ENCODE measurements at regions not wholly inside any gene's neighbourhood (a gene's known extent, or its start where the extent isn't known, plus 50 kb on each side); places are given as distances from the start of the nearest gene placed in this dataset.

DNA sequence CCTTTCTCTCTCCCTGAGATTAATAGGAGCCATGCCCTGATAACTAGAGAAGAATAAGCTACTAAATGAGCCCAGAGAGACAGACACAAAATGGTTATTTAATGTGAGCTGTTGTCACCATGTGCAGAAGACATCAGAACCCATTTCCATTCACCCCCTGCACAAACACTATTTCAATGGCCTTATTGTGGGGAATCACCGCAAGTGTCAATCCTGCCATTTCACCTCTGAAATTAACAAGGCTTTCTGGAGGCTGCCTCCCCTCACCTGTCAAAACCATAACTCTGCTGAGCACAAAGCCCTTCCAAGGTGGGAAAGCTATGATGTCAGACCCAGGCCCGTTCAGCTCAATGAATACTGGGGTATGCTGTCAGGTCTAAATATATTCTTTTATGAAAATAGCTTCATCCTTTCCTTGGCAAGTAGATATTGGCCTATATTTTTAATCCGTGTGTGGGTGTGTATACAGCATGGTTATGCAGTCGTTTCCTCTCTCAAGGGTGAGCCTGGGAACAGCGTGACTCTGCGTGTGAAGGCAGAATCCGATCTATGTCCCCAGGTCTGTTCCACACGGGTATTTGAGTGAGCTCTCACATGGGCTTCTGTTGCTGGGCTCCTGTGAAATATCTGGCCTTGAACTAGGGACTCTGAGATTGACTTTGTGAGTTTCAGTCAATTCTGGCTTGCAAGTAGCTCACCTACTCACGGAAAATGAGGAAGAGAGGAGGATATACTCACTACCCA, 266.3 kb downstream of the FBXW7 start:
- no peak for DNase-seq

DNA sequence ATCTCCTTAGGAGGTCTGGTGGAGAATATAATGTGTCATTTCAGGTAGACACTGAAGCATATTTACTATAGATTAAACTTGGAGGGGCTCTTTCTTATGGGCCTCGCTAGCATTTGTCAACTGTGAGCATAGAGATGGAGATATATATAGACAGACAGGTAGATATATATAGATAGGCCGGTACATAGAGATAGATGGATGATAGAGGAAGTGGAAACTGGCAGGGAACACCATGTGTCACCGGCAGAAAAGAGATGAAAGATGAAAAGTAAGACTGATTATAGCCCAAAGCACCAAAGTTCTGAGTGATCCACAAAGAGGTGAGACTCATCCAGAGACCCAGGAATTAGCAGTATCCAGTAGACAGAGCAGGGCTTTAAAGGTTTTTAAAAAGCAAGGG, 268.1 kb downstream of the FBXW7 start:
- no peak for DNase-seq

DNA sequence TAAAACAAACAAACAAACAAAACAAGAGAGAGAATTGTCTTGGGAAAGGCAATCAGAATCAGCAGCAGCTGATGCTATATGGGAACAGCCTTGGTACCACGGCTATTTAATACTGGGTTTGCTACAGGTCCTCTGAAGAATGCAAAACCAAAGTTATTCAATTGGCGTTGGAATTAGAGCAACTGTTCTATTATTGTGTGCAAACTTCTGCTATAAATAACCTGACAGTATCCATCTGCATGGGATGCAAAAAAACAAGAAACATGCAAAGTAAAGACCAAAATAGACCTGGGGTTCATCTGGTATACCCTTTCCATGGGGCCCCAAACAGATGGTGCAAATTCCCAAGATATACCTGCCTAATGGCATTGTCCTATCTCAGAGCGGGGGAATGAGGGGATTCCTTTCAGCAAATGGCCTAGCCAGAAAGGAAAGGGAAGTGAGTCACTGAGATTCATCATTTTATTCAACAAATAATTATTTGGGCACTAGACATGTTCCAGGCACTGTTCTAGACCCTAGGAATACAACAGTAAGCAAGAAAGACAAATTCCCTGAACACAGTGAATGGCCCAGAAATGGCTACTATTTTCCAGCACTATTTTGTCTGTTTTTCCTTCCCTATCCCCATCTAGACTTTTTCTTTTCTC, 268.9 kb downstream of the FBXW7 start:
- DNase-seq: no peak

DNA sequence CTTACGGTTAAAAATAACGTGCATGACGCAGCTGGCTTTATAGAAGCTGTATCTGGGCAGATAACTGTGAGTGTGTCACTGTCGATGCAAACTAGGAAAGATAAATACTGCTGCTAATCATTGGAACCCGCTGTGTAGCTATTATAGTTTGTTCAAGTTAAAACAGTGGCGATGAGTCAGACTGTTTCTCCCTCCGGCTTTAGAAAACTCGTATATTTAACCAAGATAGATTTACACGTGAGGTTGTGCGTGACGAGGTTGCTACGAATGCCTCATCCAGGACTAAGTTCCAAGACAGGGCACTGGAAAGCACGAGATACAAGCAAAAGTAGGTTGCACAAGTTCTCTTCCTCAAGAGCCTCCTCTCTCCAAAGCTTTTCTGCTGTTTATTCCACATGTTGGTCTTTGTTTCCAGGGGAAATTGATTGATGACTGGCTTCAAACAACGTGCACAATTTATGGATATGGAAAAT, 270.7 kb downstream of the FBXW7 start:
- no peak for DNase-seq

DNA sequence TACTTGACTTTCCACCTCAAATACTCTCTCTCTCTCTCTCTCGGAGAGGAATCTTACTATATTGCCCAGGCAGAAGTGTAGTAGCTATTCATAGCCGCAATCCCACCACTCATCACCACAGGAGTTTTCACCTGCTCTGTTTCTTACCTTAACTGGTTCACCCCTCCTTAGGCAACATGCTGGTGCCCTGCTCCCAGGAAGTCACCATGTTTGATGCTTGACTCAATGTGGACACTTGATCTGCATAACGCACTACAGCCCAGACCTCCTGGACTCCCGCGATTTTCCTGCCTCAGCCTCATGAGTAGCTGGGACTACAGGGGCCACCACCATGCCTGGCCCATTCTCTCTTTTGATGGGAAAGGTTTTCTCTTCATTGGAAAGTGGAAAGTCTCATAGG, 271.8 kb downstream of the FBXW7 start:
- no peak for DNase-seq

DNA sequence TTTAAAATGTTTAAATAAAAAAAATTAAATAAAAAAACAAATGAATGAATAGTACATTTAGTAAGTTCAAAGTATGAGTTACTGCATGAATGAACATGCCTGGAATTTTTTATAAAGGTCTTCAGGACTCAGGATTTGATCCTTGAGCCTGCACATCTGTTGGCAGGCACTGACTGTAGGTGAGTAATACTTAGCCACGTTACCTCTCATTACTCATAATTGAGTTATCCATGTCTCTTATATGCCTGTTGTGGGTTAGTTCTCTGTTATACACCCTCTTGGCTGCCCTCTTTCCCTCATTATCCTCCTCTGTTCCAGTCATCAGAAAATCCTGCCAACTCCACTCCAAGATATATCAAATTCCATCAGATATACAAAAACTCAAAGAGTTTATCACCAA, 276.0 kb downstream of the FBXW7 start:
- no peak for DNase-seq

DNA sequence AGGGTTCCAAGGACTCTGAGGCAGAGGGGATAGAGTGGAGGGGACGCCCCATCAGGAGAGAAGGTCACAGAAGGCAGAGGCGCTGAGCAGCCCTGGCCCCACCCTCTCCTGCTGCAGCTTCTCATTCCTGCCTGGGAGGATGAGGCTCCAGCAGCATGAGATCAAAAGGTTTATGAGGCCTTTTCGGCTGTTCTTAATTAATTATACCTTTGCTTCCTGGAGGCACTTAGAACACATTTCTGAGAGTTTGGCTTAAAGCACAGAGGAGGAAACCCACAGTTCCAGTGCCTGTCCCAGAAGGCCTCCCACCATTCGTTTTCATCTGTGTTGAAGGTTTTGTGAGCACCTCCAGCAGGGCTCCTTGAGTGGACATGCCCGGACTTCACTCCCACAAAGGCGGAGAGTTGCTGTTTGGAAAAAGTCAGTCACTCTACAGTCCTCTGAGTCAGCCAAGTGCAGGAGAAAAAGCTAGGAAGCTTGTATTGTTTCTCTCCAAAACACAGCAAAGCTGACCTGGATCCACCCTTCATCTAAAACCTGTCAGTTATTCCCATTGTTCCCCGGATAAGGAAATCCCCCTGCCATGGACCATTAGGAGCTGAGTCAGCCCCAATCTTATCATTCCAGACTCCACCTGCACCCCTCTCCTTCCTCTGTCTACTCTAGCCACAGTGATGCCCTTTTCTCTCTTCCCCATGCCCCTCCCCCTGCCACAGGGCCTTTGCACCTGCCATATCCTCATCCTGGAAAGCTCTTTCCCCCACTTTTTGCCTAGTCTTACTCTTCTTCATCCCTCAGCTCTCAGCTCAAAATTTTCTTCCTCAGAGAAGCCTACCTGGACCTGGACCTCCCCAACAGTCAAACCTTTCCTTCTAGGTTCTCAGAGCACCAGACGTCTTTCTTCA, 276.8 kb downstream of the FBXW7 start:
- DNase-seq: no peak

DNA sequence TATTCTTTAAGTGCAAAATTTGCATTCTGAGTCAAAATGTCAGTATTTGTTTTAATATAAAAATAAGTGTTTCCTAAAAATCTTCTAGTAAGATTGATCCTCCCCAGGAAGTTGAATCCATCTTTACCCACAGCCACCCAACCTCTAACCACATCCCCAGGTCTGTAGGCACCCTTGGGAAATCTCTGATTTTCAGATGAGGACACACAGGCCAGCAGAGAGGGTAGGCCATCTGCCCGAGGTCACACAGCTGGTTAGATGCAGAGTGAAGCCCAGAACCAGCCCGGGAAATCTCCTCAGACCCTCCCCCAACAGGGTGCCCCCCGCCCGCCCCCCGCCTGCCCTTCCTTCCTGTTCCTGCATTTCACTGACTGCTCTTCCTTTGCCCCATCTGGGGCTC, 277.5 kb downstream of the FBXW7 start:
- DNase-seq: no peak

DNA sequence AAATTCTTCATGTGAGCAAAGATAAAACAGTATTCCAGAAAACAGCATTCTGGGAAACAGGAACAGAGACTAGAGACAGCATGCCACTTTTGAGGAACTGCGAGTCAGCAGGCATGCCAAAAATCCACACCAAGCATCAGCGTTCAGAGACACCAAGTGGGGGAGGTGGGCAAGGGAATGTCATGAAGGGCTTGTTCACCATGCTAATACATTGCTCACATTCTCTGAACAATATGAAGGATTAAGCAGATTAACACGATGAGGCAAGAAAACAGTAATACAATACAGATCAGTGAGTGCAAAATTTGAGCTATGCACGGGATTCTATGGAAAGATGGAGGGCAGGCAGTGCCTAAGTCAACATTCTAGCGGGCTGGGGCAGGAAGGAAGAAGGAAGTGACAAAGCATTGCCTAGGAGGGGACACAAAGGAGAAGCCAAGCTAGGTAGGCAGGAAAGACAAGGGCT, 278.3 kb downstream of the FBXW7 start:
- DNase-seq: no peak

DNA sequence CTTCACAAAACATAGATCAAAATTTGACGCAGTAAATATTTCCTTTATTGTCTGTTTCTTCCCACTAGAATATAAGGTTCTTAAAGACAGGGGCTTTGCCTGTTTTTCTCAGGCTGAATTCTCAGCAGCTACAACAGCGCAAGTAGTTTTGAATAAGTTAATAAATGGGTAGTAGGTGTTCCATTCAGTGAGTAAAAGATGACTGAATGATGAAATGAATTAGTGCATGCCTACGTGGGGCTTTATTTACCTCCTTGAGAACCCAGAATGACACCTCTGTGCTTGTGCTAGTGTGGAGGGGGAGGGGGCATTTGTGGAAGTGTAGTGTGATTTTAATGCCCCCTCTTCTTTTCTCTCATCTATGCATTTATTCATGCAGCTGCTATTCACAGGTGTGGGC, 278.9 kb downstream of the FBXW7 start:
- no peak for DNase-seq

DNA sequence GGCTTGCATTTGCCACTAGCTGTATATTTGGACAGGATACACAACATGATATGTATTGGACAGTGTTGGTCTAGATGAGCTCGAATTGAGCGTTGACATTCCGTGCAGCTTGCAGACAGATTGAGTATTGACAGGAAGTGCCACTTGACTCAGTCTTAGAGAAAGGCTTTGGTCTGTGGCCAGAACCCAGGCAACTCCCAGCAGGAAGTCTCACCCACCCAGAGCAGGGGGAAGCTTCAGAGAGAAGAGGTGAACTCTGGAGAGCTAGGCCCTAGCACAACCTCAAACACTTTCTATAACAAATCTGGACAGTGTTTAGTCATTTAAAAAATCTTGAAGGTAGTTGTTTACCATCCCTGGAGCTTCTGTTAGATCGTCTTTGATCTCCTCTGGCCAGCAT, 280.5 kb downstream of the FBXW7 start:
- DNase-seq: peak; percentile 10

DNA sequence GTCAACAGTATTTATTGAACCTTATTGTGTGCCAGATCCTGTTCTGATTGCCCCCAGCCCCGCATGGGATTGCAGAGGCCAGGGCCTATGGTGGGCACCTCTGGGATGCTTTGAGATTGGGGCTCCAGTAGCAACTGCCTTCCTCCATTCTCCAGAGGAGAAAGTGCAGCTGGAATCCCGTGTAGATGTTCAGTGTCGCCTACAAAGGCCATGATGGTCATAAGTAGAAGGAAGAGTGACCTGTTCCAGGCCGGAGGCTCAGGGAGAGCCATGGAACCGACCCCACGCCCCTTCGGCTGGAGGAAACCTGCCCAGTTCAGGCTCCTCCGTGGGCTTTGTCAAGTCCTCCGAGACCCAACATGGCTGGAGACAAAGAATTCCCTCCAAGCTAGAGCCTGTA, 287.5 kb downstream of the FBXW7 start:
- no peak for DNase-seq

DNA sequence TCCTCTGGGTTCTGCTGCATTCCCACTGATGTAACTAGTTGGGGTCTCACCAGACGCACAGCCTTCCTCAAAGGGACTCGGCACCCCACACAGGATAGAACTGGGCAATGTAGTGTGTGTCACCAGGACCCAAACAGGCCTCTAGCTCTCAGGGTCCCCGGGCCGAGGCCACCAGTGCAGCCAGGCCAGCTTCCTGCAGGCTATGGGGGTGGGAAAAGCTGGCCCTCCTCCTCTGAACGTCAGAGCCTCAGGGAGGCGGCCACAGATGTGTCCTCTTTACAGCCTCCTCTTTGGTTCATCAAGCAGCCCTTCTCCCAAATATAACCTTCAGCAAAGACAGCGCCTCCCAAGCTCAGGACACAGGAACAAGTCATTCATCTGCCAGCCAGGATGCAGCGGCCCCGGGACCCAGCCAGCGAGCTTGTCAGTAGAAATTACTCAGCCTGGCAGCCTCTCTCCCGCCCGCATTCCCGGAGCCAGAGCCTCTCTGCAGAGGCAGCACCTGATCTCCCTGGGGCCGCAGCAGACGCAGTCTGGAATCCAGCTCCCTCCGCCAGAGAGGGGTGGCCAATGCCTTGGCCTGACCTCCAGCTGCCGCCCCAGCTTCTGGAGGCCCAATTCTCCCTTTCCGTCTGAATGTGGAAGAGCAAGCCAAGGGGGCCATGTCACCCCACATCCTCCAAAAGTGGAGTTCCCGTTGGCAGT, 288.5 kb downstream of the FBXW7 start:
- DNase-seq: no peak

DNA sequence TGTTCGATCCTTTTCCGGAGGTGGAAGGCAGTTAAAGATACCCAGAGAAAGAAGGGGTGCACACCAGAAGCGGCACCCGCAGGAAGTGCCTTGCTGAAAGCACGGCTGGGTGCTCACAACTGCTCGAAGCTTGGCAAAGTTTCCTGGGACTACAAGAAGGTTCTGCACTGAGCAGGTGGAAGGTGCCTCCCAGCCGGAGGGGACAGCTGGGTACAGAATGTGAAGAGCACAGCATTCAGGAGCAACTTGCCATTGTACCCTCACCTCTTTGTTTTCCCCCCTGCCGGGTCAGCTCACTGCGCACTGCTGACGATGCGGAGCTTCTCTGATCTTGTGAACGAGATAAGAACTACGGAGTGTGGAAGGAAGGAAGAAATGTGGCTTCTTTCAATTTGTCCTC, 289.2 kb downstream of the FBXW7 start:
- no peak for DNase-seq

DNA sequence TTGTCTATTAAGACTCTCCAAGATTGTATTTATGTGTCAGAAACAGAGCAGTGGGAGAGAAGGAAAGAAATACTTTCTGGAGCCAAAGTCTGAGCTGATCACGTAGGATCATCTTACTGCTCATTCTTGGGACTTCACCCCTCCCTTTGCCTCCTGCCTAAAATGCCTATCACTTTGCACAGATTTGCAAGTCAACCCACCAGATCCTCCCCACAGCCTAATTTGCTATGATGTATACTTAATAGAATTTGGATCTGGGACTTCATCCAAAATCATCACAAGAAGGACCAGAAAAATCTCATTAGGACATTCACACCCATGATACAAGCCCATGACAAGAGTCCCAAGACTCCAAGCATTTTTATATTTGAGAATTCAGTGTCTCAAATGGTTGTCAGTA, 290.2 kb downstream of the FBXW7 start:
- DNase-seq: no peak

DNA sequence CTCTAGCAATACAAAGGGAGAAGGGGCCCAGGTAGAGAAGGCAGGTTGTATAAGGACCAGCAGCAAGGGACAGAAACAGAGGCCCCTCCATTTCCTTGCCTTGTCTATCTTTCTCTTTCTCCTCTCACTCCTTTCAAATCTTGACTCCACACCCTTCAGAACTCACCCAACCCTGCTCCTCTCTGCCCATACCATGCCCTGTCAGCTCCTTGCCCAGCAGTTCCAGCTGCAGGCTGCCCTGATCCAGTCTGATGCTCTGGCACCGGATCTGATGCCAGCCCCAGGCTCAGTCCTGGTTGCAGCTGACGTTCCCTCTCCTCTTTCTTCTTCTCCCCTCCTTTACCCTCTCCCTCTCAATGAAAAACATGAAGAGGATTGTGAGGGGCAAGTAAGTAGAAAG, 291.2 kb downstream of the FBXW7 start:
- DNase-seq: no peak

DNA sequence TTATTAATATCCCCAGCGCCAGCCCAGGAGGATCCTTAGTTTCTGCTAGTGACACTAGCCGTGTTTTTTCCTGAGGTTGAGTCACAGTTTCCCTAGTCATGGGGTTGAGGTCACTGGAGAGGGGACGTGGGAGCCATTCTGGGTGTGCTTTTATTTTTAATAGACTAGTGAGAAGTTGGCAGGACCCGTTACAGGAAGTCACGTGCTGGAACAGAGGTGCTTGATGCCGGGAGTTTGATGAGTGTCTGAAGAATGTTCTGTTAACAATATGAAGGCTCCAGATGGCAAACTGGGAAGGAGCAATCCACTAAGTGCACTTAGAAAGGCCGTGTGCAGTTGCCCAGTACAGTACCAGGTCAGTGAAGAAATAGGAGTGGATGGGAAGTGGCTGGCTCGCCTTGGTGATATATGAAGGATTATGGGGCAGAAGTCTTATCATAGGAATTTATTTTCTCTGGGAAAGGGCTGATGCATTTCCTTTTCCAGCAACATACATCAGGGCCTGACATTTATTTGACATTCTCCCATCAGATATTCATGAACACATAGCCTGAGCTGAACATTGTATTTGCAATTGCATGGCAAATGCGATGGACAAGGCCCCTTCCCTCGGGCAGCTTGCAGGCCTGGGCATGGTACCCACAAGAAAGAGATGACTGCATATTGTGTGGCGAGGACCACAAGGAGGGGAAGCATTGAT, 291.8 kb downstream of the FBXW7 start:
- DNase-seq: no peak

DNA sequence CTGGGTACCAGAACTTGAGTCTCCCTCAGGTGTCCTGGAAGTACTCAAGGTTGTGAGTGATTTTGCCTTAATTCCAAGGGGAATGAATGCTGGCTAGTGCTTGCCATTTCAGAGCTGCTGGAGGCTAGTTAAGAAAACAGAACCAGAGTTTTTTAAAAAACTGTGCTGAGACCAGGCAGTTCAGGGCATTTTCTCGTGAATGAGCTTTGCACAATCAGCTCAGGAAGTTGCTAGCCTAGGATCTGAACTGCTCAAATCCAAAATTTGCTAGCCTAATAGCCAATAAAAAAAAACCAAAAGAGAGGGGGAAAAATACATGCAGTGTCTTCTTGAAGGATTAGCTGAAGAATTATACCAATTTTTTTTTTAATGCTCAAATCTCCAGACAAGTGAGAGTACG, 292.7 kb downstream of the FBXW7 start:
- no peak for DNase-seq

DNA sequence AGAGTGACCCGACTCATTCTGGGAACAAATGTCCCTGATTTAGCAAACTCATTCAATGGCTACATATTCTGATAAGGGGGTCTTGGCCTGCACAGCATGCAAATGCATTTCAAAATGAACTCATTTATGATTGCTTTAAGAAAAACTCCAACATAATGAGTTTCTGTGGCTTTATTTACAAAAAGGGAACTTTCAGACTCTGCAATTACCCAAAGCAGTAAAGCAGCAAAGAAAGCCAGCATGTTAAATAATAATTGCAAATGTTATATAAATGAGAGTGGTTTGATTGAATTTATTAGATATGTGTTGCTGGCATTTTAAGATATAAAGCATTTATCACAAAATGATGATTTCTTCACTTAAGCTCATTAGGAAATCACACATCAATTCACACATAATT, 295.7 kb downstream of the FBXW7 start:
- DNase-seq: no peak

DNA sequence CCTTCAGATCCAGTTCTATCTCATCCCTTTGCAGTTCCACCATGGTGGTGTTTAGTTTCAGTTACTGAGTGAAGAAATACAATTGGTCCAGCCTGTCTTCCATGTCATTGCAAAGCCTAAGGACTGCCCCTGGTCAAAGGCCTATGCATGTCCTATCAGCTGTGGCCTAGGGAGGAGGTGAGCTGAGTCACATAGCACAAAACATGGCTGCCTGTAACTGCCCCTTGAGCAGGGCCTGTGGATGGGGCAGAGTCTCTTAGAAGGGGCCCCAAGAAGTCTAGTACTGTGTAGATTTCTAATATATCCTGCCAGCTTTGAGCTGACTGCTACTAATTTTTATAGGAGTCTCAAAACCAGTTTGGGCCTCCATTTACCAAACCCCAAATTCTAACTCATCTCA, 296.7 kb downstream of the FBXW7 start:
- no peak for DNase-seq

DNA sequence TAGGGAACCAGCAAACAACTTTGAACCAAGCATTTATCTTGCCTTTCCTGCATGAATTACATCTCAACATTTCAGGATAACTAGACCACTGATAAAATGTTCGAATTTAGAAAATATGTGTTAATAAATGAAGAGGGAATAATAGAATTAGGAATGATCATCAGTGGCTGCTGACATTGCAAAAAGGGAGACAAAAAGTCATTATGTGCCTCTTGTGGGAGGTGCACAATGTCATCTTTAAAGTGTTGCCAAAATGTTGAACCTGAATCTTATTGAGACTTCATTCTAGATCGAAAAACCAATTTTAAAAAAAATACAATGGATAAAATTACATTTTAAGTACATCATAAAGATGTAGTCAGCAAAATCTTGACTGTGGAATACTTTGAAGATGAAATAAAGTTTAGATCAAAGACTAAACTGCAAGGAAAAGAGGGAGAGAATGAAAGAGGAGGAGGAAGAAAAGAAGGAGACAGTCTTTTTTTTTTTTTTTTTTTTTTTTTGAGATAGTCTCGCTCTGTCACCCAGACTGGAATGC, 299.3 kb downstream of the FBXW7 start:
- DNase-seq: no peak

DNA sequence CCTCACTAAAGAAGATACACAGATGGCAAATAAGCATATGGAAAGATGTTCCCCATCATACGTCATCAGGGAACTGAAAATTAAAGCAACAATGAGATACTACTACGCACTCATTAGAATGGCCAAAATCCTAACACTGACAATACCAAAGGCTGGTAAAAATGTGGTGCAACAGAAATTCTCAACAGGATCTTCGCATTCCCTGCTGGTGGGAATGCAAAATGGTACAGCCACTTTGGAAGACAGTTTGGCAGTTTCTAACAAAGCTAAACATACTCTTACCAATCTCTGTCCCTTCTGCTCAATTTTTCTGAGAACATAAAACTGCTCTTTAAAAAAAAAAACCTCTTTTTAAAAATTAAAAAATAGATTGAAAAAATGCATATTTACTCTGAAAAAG, 300.2 kb downstream of the FBXW7 start:
- DNase-seq: no peak
